ENCODE measurements at regions not wholly inside any gene's neighbourhood (a gene's known extent, or its start where the extent isn't known, plus 50 kb on each side); places are given as distances from the start of the nearest gene placed in this dataset.

- no peak for TF ChIP-seq SP1 (IDR thresholded peaks at IDR 0.05)
- no peak for TF ChIP-seq CTBP1 (IDR thresholded peaks at IDR 0.05; ENCODE audit: borderline replicate concordance)
- TF ChIP-seq SUZ12 (IDR thresholded peaks at IDR 0.05): no peak
- TF ChIP-seq TARDBP (IDR thresholded peaks at IDR 0.05): no peak
- no peak for TF ChIP-seq L3MBTL2 (conservative IDR thresholded peaks at IDR 0.05)
- no peak for TF ChIP-seq ZNF384 (IDR thresholded peaks at IDR 0.05)
- no peak for TF ChIP-seq ARNT (IDR thresholded peaks at IDR 0.05)
- TF ChIP-seq FOXK2 (IDR thresholded peaks at IDR 0.05): no peak
- no peak for TF ChIP-seq ELF4 (IDR thresholded peaks at IDR 0.05)
- no peak for TF ChIP-seq NFRKB (IDR thresholded peaks at IDR 0.05)
- no peak for TF ChIP-seq FOXM1 (IDR thresholded peaks at IDR 0.05; ENCODE audit: borderline replicate concordance)
- TF ChIP-seq PKNOX1 (IDR thresholded peaks at IDR 0.05): no peak
- no peak for TF ChIP-seq HDGF (IDR thresholded peaks at IDR 0.05; ENCODE audit: borderline replicate concordance)
- no peak for TF ChIP-seq LEF1 (IDR thresholded peaks at IDR 0.05; ENCODE audit: borderline replicate concordance)
- TF ChIP-seq FOXA1 (IDR thresholded peaks at IDR 0.05): no peak
- TF ChIP-seq BHLHE40 (IDR thresholded peaks at IDR 0.05; ENCODE audit: borderline replicate concordance): no peak
- POLR2A ChIA-PET: no interaction called here
- no peak for DNase-seq (ENCODE audit: extremely low spot score)
- CTCF ChIA-PET: no interaction called here
Observed at GRCh38 chr2:37581433-37581832, 90.0 kb downstream of the CDC42EP3 start.

- ChIA-PET CTCF (interaction anchor here (0.5 to 1.6 kb wide), 2 partner anchors 194 to 294 kb away, joined by 4 read pairs; no protein-coding TSS in a partner anchor), POLR2A (interaction anchor here (1.2 kb wide), 1 partner anchor 89 kb away, joined by 3 read pairs; no protein-coding TSS in a partner anchor)
- TF ChIP-seq FOXM1 (IDR thresholded peaks at IDR 0.05; ENCODE audit: borderline replicate concordance) (no peak), LEF1 (IDR thresholded peaks at IDR 0.05; ENCODE audit: borderline replicate concordance) (no peak), L3MBTL2 (conservative IDR thresholded peaks at IDR 0.05) (no peak), FOXK2 (IDR thresholded peaks at IDR 0.05) (no peak), NFRKB (IDR thresholded peaks at IDR 0.05) (no peak), FOXA1 (IDR thresholded peaks at IDR 0.05) (no peak), CTBP1 (IDR thresholded peaks at IDR 0.05; ENCODE audit: borderline replicate concordance) (no peak), TARDBP (IDR thresholded peaks at IDR 0.05) (no peak), PKNOX1 (IDR thresholded peaks at IDR 0.05) (no peak), SUZ12 (IDR thresholded peaks at IDR 0.05) (no peak), SP1 (IDR thresholded peaks at IDR 0.05) (no peak), ARNT (IDR thresholded peaks at IDR 0.05) (no peak), BHLHE40 (IDR thresholded peaks at IDR 0.05; ENCODE audit: borderline replicate concordance) (no peak), ZNF384 (IDR thresholded peaks at IDR 0.05) (no peak), ELF4 (IDR thresholded peaks at IDR 0.05) (no peak), HDGF (IDR thresholded peaks at IDR 0.05; ENCODE audit: borderline replicate concordance) (no peak)
- no peak for DNase-seq (ENCODE audit: extremely low spot score)
Observed at GRCh38 chr2:37582481-37583220, 88.8 kb downstream of the CDC42EP3 start.

- CTCF ChIA-PET: interaction anchor here (0.5 to 1.6 kb wide), 2 partner anchors 195 to 293 kb away, joined by 4 read pairs; no protein-coding TSS in a partner anchor
Observed at GRCh38 chr2:37583402-37583801, 88.0 kb downstream of the CDC42EP3 start.

GRCh38 chr2:37583867-37584266 lies 87.6 kb downstream of the CDC42EP3 start:
- ChIA-PET POLR2A (no interaction called here), CTCF (no interaction called here)
- no peak for TF ChIP-seq FOXK2 (IDR thresholded peaks at IDR 0.05)
- TF ChIP-seq LEF1 (IDR thresholded peaks at IDR 0.05; ENCODE audit: borderline replicate concordance): no peak
- TF ChIP-seq PKNOX1 (IDR thresholded peaks at IDR 0.05): no peak
- no peak for TF ChIP-seq BHLHE40 (IDR thresholded peaks at IDR 0.05; ENCODE audit: borderline replicate concordance)
- TF ChIP-seq ELF4 (IDR thresholded peaks at IDR 0.05): no peak
- no peak for TF ChIP-seq ZNF384 (IDR thresholded peaks at IDR 0.05)
- TF ChIP-seq SUZ12 (IDR thresholded peaks at IDR 0.05): no peak
- TF ChIP-seq TARDBP (IDR thresholded peaks at IDR 0.05): no peak
- TF ChIP-seq FOXM1 (IDR thresholded peaks at IDR 0.05; ENCODE audit: borderline replicate concordance): no peak
- TF ChIP-seq NFRKB (IDR thresholded peaks at IDR 0.05): no peak
- no peak for TF ChIP-seq SP1 (IDR thresholded peaks at IDR 0.05)
- no peak for TF ChIP-seq ARNT (IDR thresholded peaks at IDR 0.05)
- TF ChIP-seq L3MBTL2 (conservative IDR thresholded peaks at IDR 0.05): no peak
- TF ChIP-seq FOXA1 (IDR thresholded peaks at IDR 0.05): no peak
- TF ChIP-seq HDGF (IDR thresholded peaks at IDR 0.05; ENCODE audit: borderline replicate concordance): no peak
- TF ChIP-seq CTBP1 (IDR thresholded peaks at IDR 0.05; ENCODE audit: borderline replicate concordance): no peak
- no peak for DNase-seq (ENCODE audit: extremely low spot score)

More at GRCh38 chr2:37583402-37583801, 88.0 kb downstream of the CDC42EP3 start:
- DNase-seq (ENCODE audit: extremely low spot score): no peak
- no peak for TF ChIP-seq L3MBTL2 (conservative IDR thresholded peaks at IDR 0.05)
- TF ChIP-seq NFRKB (IDR thresholded peaks at IDR 0.05): no peak
- TF ChIP-seq ZNF384 (IDR thresholded peaks at IDR 0.05): no peak
- no peak for TF ChIP-seq BHLHE40 (IDR thresholded peaks at IDR 0.05; ENCODE audit: borderline replicate concordance)
- TF ChIP-seq TARDBP (IDR thresholded peaks at IDR 0.05): no peak
- no peak for TF ChIP-seq FOXK2 (IDR thresholded peaks at IDR 0.05)
- TF ChIP-seq SUZ12 (IDR thresholded peaks at IDR 0.05): no peak
- TF ChIP-seq HDGF (IDR thresholded peaks at IDR 0.05; ENCODE audit: borderline replicate concordance): no peak
- TF ChIP-seq LEF1 (IDR thresholded peaks at IDR 0.05; ENCODE audit: borderline replicate concordance): no peak
- no peak for TF ChIP-seq FOXM1 (IDR thresholded peaks at IDR 0.05; ENCODE audit: borderline replicate concordance)
- no peak for TF ChIP-seq FOXA1 (IDR thresholded peaks at IDR 0.05)
- TF ChIP-seq PKNOX1 (IDR thresholded peaks at IDR 0.05): no peak
- no peak for TF ChIP-seq ARNT (IDR thresholded peaks at IDR 0.05)
- no peak for TF ChIP-seq SP1 (IDR thresholded peaks at IDR 0.05)
- TF ChIP-seq ELF4 (IDR thresholded peaks at IDR 0.05): no peak
- TF ChIP-seq CTBP1 (IDR thresholded peaks at IDR 0.05; ENCODE audit: borderline replicate concordance): no peak
- POLR2A ChIA-PET: interaction anchor here (1.2 kb wide), 1 partner anchor 89 kb away, joined by 3 read pairs; no protein-coding TSS in a partner anchor

Data from HEK293T (cell line).